Umbilical cord (tissue), 1 donor: ENCODE measurements at regions not wholly inside any gene's neighbourhood (a gene's known extent, or its start where the extent isn't known, plus 50 kb on each side); places are given as distances from the start of the nearest gene placed in this dataset.
"Not testable (repeated sequence)": the region's sequence is repeated elsewhere in the genome, so short reads cannot be mapped to it uniquely, and the experiment has no call there.

Experiments used
- DNase-seq: peaks from one replicate; pipeline ENCODE4 v3.0.0-alpha.2; 2015; ENCODE audit warnings: low spot score

GRCh38 chr7:27457603-27458565 lies 204.8 kb downstream of the HIBADH start:
- DNase-seq = not testable (repeated sequence)

- DNase-seq = no peak
Observed at GRCh38 chr7:27459021-27459730, 203.5 kb downstream of the HIBADH start.

- DNase-seq = no peak
Observed at GRCh38 chr7:27459731-27460053, 203.0 kb downstream of the HIBADH start.

GRCh38 chr7:27462575-27463270 lies 200.0 kb downstream of the HIBADH start:
- DNase-seq = no peak

- no peak for DNase-seq
Observed at GRCh38 chr7:27464970-27465369, 197.7 kb downstream of the HIBADH start.

- DNase-seq = no peak
Observed at GRCh38 chr7:27466703-27467102, 196.0 kb downstream of the HIBADH start.

GRCh38 chr7:27472043-27472442 lies 190.6 kb downstream of the HIBADH start:
- no peak for DNase-seq
